ENCODE measurements at regions not wholly inside any gene's neighbourhood (a gene's known extent, or its start where the extent isn't known, plus 50 kb on each side); places are given as distances from the start of the nearest gene placed in this dataset.

- Histone ChIP-seq H3K9me3 (ENCODE audit: control insufficient read depth in 1 of 2, low read length in 2 of 2) (no peaks in the 10 kb centered on the region), H3K4me3 (ENCODE audit: low read depth in 1 of 2, low read length in 2 of 2) (no peak overlapping the region), H3K27ac (ENCODE audit: low read length) (no peak overlapping the region), H3K36me3 (ENCODE audit: control insufficient read depth in 1 of 2, insufficient read depth in 2 of 2, low read length in 2 of 2) (no peaks in the 10 kb centered on the region), H3K27me3 (ENCODE audit: low read depth, low read length) (no peaks in the 10 kb centered on the region), H3K4me1 (ENCODE audit: control insufficient read depth in 1 of 2, insufficient read depth in 2 of 2, low read length in 2 of 2) (no peaks in the 10 kb centered on the region)
Observed at GRCh38 chr13:62234780-62235440, 819.3 kb upstream of the PCDH20 start.

- H3K4me1 ChIP-seq (ENCODE audit: control insufficient read depth in 1 of 2, insufficient read depth in 2 of 2, low read length in 2 of 2) = no peaks in the 10 kb centered on the region
- H3K27me3 ChIP-seq (ENCODE audit: low read depth, low read length) = no peaks in the 10 kb centered on the region
- no peaks in the 10 kb centered on the region for H3K9me3 ChIP-seq (ENCODE audit: control insufficient read depth in 1 of 2, low read length in 2 of 2)
- no peak overlapping the region for H3K27ac ChIP-seq (ENCODE audit: low read length)
- no peak overlapping the region for H3K4me3 ChIP-seq (ENCODE audit: low read depth in 1 of 2, low read length in 2 of 2)
- H3K36me3 ChIP-seq (ENCODE audit: control insufficient read depth in 1 of 2, insufficient read depth in 2 of 2, low read length in 2 of 2) = no peaks in the 10 kb centered on the region
Observed at GRCh38 chr13:62210951-62211350, 795.3 kb upstream of the PCDH20 start.

GRCh38 chr13:62209529-62209928, 793.9 kb upstream of the PCDH20 start:
- Histone ChIP-seq H3K4me3 (ENCODE audit: low read depth in 1 of 2, low read length in 2 of 2) (no peak overlapping the region), H3K36me3 (ENCODE audit: control insufficient read depth in 1 of 2, insufficient read depth in 2 of 2, low read length in 2 of 2) (no peaks in the 10 kb centered on the region), H3K27me3 (ENCODE audit: low read depth, low read length) (no peaks in the 10 kb centered on the region), H3K4me1 (ENCODE audit: control insufficient read depth in 1 of 2, insufficient read depth in 2 of 2, low read length in 2 of 2) (no peaks in the 10 kb centered on the region), H3K27ac (ENCODE audit: low read length) (no peak overlapping the region), H3K9me3 (ENCODE audit: control insufficient read depth in 1 of 2, low read length in 2 of 2) (no peaks in the 10 kb centered on the region)

DNA sequence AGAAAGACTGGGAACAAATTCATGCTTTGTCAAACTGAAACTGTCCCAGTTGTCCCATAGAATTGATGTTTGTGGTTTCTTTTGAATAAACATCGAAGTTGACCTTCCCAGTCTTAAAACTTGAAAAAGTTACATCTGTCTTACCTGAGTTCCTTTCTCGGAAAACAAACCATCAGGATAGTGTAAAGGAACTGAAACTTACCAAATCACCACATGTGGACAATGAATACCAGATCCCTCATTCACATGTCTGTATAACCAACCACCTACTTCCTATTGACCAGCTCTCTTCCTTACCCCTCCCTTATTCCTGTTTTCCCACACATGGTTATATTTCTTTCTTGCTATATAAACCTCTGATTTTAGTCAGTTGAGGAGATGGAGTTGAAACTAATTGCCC, 791.7 kb upstream of the PCDH20 start:
- Histone ChIP-seq H3K27me3 (ENCODE audit: low read depth, low read length) (no peaks in the 10 kb centered on the region), H3K9me3 (ENCODE audit: control insufficient read depth in 1 of 2, low read length in 2 of 2) (no peaks in the 10 kb centered on the region), H3K27ac (ENCODE audit: low read length) (no peak overlapping the region), H3K36me3 (ENCODE audit: control insufficient read depth in 1 of 2, insufficient read depth in 2 of 2, low read length in 2 of 2) (no peaks in the 10 kb centered on the region), H3K4me3 (ENCODE audit: low read depth in 1 of 2, low read length in 2 of 2) (no peak overlapping the region), H3K4me1 (ENCODE audit: control insufficient read depth in 1 of 2, insufficient read depth in 2 of 2, low read length in 2 of 2) (no peaks in the 10 kb centered on the region)

DNA sequence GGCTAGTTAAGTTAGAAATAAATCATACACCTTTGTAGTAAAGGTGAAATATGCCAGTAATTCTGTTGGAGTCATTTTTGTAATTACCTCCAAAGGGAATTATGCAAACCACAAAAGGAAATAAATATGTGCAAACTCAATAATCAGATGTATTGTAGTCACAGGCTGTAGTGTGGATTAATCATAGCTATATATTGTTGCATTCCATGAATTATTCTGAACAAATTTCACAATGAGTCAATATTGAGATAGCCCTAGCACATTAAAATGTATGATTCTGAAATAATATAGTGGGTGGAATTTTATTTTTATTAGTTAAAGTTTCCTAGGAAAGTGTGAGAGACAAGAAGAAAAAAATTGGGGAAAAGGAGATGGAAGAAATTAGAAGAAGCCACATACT, 790.5 kb upstream of the PCDH20 start:
- Histone ChIP-seq H3K4me3 (ENCODE audit: low read depth in 1 of 2, low read length in 2 of 2) (no peak overlapping the region), H3K9me3 (ENCODE audit: control insufficient read depth in 1 of 2, low read length in 2 of 2) (no peaks in the 10 kb centered on the region), H3K36me3 (ENCODE audit: control insufficient read depth in 1 of 2, insufficient read depth in 2 of 2, low read length in 2 of 2) (no peaks in the 10 kb centered on the region), H3K27me3 (ENCODE audit: low read depth, low read length) (no peaks in the 10 kb centered on the region), H3K4me1 (ENCODE audit: control insufficient read depth in 1 of 2, insufficient read depth in 2 of 2, low read length in 2 of 2) (no peaks in the 10 kb centered on the region), H3K27ac (ENCODE audit: low read length) (no peak overlapping the region)

DNA sequence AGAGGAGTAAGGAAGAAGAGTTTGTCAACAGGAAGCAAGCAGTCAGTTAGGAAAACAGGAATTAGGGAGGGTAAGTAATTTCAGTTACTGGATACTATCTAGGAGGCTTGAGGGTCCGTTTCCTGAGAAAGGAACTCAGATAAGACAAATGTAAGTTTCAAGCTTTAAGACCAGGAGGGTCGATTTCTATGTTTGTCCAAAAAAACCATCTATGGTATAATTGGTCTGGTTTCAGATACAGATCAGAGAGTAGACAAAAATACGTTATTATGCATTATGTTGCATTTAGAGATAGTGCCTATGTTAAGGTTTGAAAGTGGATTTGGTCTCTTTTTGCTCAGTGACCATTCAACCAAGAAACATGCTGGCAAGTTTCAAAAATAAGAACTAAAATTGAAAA, 789.6 kb upstream of the PCDH20 start:
- Histone ChIP-seq H3K9me3 (ENCODE audit: control insufficient read depth in 1 of 2, low read length in 2 of 2) (no peaks in the 10 kb centered on the region), H3K4me1 (ENCODE audit: control insufficient read depth in 1 of 2, insufficient read depth in 2 of 2, low read length in 2 of 2) (no peaks in the 10 kb centered on the region), H3K27ac (ENCODE audit: low read length) (no peak overlapping the region), H3K4me3 (ENCODE audit: low read depth in 1 of 2, low read length in 2 of 2) (no peak overlapping the region), H3K36me3 (ENCODE audit: control insufficient read depth in 1 of 2, insufficient read depth in 2 of 2, low read length in 2 of 2) (no peaks in the 10 kb centered on the region), H3K27me3 (ENCODE audit: low read depth, low read length) (no peaks in the 10 kb centered on the region)

DNA sequence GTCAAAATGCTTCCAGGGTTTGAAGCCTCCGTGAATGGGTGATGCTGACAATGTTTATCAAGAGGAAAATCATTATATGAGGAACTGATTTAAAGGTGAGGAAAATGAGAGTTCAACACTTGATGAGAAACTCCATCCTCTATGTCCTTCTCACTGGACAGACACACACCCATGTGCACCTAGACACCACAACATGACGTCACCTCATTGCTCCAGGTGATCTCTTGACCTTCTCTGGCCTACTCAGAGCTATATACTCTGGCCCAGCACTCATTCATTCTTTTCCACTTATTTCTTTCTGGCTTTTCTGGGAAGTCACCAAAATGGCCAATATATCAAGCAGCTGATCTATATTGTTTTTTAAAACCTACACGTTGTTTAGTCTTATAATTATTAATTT, 778.7 kb upstream of the PCDH20 start:
- Histone ChIP-seq H3K36me3 (ENCODE audit: control insufficient read depth in 1 of 2, insufficient read depth in 2 of 2, low read length in 2 of 2) (no peaks in the 10 kb centered on the region), H3K27ac (ENCODE audit: low read length) (no peak overlapping the region), H3K9me3 (ENCODE audit: control insufficient read depth in 1 of 2, low read length in 2 of 2) (no peaks in the 10 kb centered on the region), H3K4me1 (ENCODE audit: control insufficient read depth in 1 of 2, insufficient read depth in 2 of 2, low read length in 2 of 2) (no peaks in the 10 kb centered on the region), H3K4me3 (ENCODE audit: low read depth in 1 of 2, low read length in 2 of 2) (no peak overlapping the region), H3K27me3 (ENCODE audit: low read depth, low read length) (no peaks in the 10 kb centered on the region)

- Histone ChIP-seq H3K4me3 (ENCODE audit: low read depth in 1 of 2, low read length in 2 of 2) (no peak overlapping the region), H3K27ac (ENCODE audit: low read length) (no peak overlapping the region), H3K9me3 (ENCODE audit: control insufficient read depth in 1 of 2, low read length in 2 of 2) (no peaks in the 10 kb centered on the region), H3K36me3 (ENCODE audit: control insufficient read depth in 1 of 2, insufficient read depth in 2 of 2, low read length in 2 of 2) (no peaks in the 10 kb centered on the region), H3K27me3 (ENCODE audit: low read depth, low read length) (no peaks in the 10 kb centered on the region), H3K4me1 (ENCODE audit: control insufficient read depth in 1 of 2, insufficient read depth in 2 of 2, low read length in 2 of 2) (no peaks in the 10 kb centered on the region)
Observed at GRCh38 chr13:62193919-62194318, 778.3 kb upstream of the PCDH20 start.

DNA sequence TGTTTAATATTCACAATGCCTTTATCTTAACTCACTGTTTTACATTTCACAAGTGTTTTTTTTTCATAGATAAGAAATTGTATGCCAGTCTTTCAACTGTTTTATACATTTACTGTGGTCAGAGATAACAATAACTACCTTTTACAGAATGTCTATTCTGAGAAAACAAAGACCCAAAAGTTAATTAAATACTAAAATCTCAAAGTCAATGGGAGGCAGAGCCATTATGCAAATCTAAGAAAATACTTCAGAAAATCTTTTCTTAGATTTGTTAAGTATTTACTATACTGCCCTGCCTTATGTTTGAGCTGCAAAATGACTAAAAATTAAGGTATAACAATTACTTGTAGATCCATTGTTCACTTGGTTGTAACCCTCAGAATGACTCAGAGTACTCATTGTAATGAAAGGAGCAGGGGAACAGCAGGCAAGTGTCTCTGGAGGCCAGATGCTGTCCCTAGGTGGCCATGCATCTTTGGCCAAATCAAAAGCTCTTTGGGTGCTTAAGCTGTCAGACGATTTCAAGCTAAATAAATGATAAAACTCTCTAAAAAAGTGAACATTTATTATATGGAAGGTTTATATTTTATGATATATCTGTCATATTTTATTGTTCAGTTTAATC, 770.1 kb upstream of the PCDH20 start:
- H3K4me3 ChIP-seq (ENCODE audit: low read depth in 1 of 2, low read length in 2 of 2) = no peak overlapping the region
- H3K36me3 ChIP-seq (ENCODE audit: control insufficient read depth in 1 of 2, insufficient read depth in 2 of 2, low read length in 2 of 2) = no peaks in the 10 kb centered on the region
- no peaks in the 10 kb centered on the region for H3K9me3 ChIP-seq (ENCODE audit: control insufficient read depth in 1 of 2, low read length in 2 of 2)
- no peak overlapping the region for H3K27ac ChIP-seq (ENCODE audit: low read length)
- no peaks in the 10 kb centered on the region for H3K27me3 ChIP-seq (ENCODE audit: low read depth, low read length)
- no peaks in the 10 kb centered on the region for H3K4me1 ChIP-seq (ENCODE audit: control insufficient read depth in 1 of 2, insufficient read depth in 2 of 2, low read length in 2 of 2)

GRCh38 chr13:62176051-62176450, 760.4 kb upstream of the PCDH20 start:
- no peaks in the 10 kb centered on the region for H3K27me3 ChIP-seq (ENCODE audit: low read depth, low read length)
- H3K36me3 ChIP-seq (ENCODE audit: control insufficient read depth in 1 of 2, insufficient read depth in 2 of 2, low read length in 2 of 2) = no peaks in the 10 kb centered on the region
- H3K4me1 ChIP-seq (ENCODE audit: control insufficient read depth in 1 of 2, insufficient read depth in 2 of 2, low read length in 2 of 2) = no peaks in the 10 kb centered on the region
- no peaks in the 10 kb centered on the region for H3K9me3 ChIP-seq (ENCODE audit: control insufficient read depth in 1 of 2, low read length in 2 of 2)
- no peak overlapping the region for H3K27ac ChIP-seq (ENCODE audit: low read length)
- no peak overlapping the region for H3K4me3 ChIP-seq (ENCODE audit: low read depth in 1 of 2, low read length in 2 of 2)

GRCh38 chr13:62173958-62174357, 758.3 kb upstream of the PCDH20 start:
- H3K4me3 ChIP-seq (ENCODE audit: low read depth in 1 of 2, low read length in 2 of 2) = no peak overlapping the region

DNA sequence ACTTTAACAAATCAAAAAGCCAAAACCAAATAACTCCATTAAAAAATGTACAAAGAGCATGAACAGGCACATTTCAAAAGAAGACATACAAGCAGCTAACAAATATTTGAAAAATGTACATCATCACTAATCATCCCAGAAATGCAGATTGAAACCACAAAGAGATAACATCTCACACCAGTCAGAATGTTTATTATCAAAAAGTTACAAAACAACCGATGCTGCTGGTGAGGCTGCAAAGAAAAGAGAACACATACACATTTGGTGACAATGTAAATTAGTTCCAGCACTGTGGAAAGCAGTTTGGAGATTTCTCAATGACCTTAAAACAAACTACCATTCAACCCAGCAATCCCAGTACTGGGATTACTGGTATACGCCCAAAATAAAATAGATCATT, 756.0 kb upstream of the PCDH20 start:
- Histone ChIP-seq H3K9me3 (ENCODE audit: control insufficient read depth in 1 of 2, low read length in 2 of 2) (no peaks in the 10 kb centered on the region), H3K27ac (ENCODE audit: low read length) (no peak overlapping the region), H3K36me3 (ENCODE audit: control insufficient read depth in 1 of 2, insufficient read depth in 2 of 2, low read length in 2 of 2) (no peaks in the 10 kb centered on the region), H3K27me3 (ENCODE audit: low read depth, low read length) (no peaks in the 10 kb centered on the region), H3K4me3 (ENCODE audit: low read depth in 1 of 2, low read length in 2 of 2) (no peak overlapping the region), H3K4me1 (ENCODE audit: control insufficient read depth in 1 of 2, insufficient read depth in 2 of 2, low read length in 2 of 2) (no peaks in the 10 kb centered on the region)

More at GRCh38 chr13:62173958-62174357, 758.3 kb upstream of the PCDH20 start:
- Histone ChIP-seq H3K36me3 (ENCODE audit: control insufficient read depth in 1 of 2, insufficient read depth in 2 of 2, low read length in 2 of 2) (no peaks in the 10 kb centered on the region), H3K27me3 (ENCODE audit: low read depth, low read length) (no peaks in the 10 kb centered on the region), H3K4me1 (ENCODE audit: control insufficient read depth in 1 of 2, insufficient read depth in 2 of 2, low read length in 2 of 2) (no peaks in the 10 kb centered on the region), H3K9me3 (ENCODE audit: control insufficient read depth in 1 of 2, low read length in 2 of 2) (no peaks in the 10 kb centered on the region), H3K27ac (ENCODE audit: low read length) (no peak overlapping the region)

All from muscle layer of duodenum (tissue), 2 donors.